ENCODE measurements at regions not wholly inside any gene's neighbourhood (a gene's known extent, or its start where the extent isn't known, plus 50 kb on each side); places are given as distances from the start of the nearest gene placed in this dataset.

GRCh38 chr4:33873791-33874190, 2370.5 kb downstream of the ARAP2 start:
- Histone ChIP-seq H3K27ac (ENCODE audit: low read depth, low read length) (no peak overlapping the region), H3K4me1 (ENCODE audit: control insufficient read depth, insufficient read depth, low read length) (no peaks in the 10 kb centered on the region), H3K4me3 (ENCODE audit: low read depth, low read length) (no peak overlapping the region), H3K27me3 (ENCODE audit: control insufficient read depth, insufficient read depth, low read length) (no peaks in the 10 kb centered on the region), H3K36me3 (ENCODE audit: control insufficient read depth, insufficient read depth, low read length) (no peaks in the 10 kb centered on the region), H3K9me3 (ENCODE audit: control insufficient read depth, insufficient read depth, low read length) (no peaks in the 10 kb centered on the region)
- WGBS (ENCODE audit: insufficient coverage) = no CpG with 5 or more reads among the region's 1 CpG
- DNase-seq (ENCODE audit: low read depth in 4 of 6, low spot score in 6 of 6) = no peak

GRCh38 chr4:33878710-33879109, 2365.6 kb downstream of the ARAP2 start:
- no peak overlapping the region for H3K4me3 ChIP-seq (ENCODE audit: low read depth, low read length)
- DNase-seq (ENCODE audit: low read depth in 4 of 6, low spot score in 6 of 6) = no peak
- H3K27me3 ChIP-seq (ENCODE audit: control insufficient read depth, insufficient read depth, low read length) = no peaks in the 10 kb centered on the region
- H3K9me3 ChIP-seq (ENCODE audit: control insufficient read depth, insufficient read depth, low read length) = no peaks in the 10 kb centered on the region
- H3K36me3 ChIP-seq (ENCODE audit: control insufficient read depth, insufficient read depth, low read length) = no peaks in the 10 kb centered on the region
- no peaks in the 10 kb centered on the region for H3K4me1 ChIP-seq (ENCODE audit: control insufficient read depth, insufficient read depth, low read length)
- H3K27ac ChIP-seq (ENCODE audit: low read depth, low read length) = no peak overlapping the region

- Histone ChIP-seq H3K9me3 (ENCODE audit: control insufficient read depth, insufficient read depth, low read length) (no peaks in the 10 kb centered on the region), H3K4me1 (ENCODE audit: control insufficient read depth, insufficient read depth, low read length) (no peaks in the 10 kb centered on the region), H3K4me3 (ENCODE audit: low read depth, low read length) (no peak overlapping the region), H3K27me3 (ENCODE audit: control insufficient read depth, insufficient read depth, low read length) (no peaks in the 10 kb centered on the region), H3K36me3 (ENCODE audit: control insufficient read depth, insufficient read depth, low read length) (no peaks in the 10 kb centered on the region), H3K27ac (ENCODE audit: low read depth, low read length) (no peak overlapping the region)
- no CpG with 5 or more reads among the region's 1 CpG for WGBS (ENCODE audit: insufficient coverage)
- no peak for DNase-seq (ENCODE audit: low read depth in 4 of 6, low spot score in 6 of 6)
These were observed 2363.1 kb downstream of the ARAP2 start for GRCh38 chr4:33881176-33881575.

- no peaks in the 10 kb centered on the region for H3K9me3 ChIP-seq (ENCODE audit: control insufficient read depth, insufficient read depth, low read length)
- H3K36me3 ChIP-seq (ENCODE audit: control insufficient read depth, insufficient read depth, low read length) = no peaks in the 10 kb centered on the region
- H3K4me1 ChIP-seq (ENCODE audit: control insufficient read depth, insufficient read depth, low read length) = no peaks in the 10 kb centered on the region
- H3K27ac ChIP-seq (ENCODE audit: low read depth, low read length) = no peak overlapping the region
- H3K27me3 ChIP-seq (ENCODE audit: control insufficient read depth, insufficient read depth, low read length) = no peaks in the 10 kb centered on the region
- 100% methylated on average over 1 of the region's 4 CpGs for WGBS (ENCODE audit: insufficient coverage)
- DNase-seq (ENCODE audit: low read depth in 4 of 6, low spot score in 6 of 6) = no peak
- H3K4me3 ChIP-seq (ENCODE audit: low read depth, low read length) = no peak overlapping the region
These were observed 2361.9 kb downstream of the ARAP2 start for GRCh38 chr4:33882246-33882990.

GRCh38 chr4:33883111-33883510, 2361.2 kb downstream of the ARAP2 start:
- DNase-seq (ENCODE audit: low read depth in 4 of 6, low spot score in 6 of 6) = no peak

GRCh38 chr4:33886356-33886755, 2358.0 kb downstream of the ARAP2 start:
- WGBS (ENCODE audit: insufficient coverage) = 89% methylated on average over 6 of the region's 8 CpGs
- Histone ChIP-seq H3K4me3 (ENCODE audit: low read depth, low read length) (no peak overlapping the region), H3K4me1 (ENCODE audit: control insufficient read depth, insufficient read depth, low read length) (no peaks in the 10 kb centered on the region), H3K27ac (ENCODE audit: low read depth, low read length) (no peak overlapping the region), H3K9me3 (ENCODE audit: control insufficient read depth, insufficient read depth, low read length) (no peaks in the 10 kb centered on the region), H3K36me3 (ENCODE audit: control insufficient read depth, insufficient read depth, low read length) (no peaks in the 10 kb centered on the region), H3K27me3 (ENCODE audit: control insufficient read depth, insufficient read depth, low read length) (no peaks in the 10 kb centered on the region)
- DNase-seq (ENCODE audit: low read depth in 4 of 6, low spot score in 6 of 6) = no peak

More at GRCh38 chr4:33883111-33883510, 2361.2 kb downstream of the ARAP2 start:
- Histone ChIP-seq H3K9me3 (ENCODE audit: control insufficient read depth, insufficient read depth, low read length) (no peaks in the 10 kb centered on the region), H3K4me1 (ENCODE audit: control insufficient read depth, insufficient read depth, low read length) (no peaks in the 10 kb centered on the region), H3K27me3 (ENCODE audit: control insufficient read depth, insufficient read depth, low read length) (no peaks in the 10 kb centered on the region), H3K4me3 (ENCODE audit: low read depth, low read length) (no peak overlapping the region), H3K36me3 (ENCODE audit: control insufficient read depth, insufficient read depth, low read length) (no peaks in the 10 kb centered on the region), H3K27ac (ENCODE audit: low read depth, low read length) (no peak overlapping the region)

GRCh38 chr4:33890841-33891240, 2353.5 kb downstream of the ARAP2 start:
- H3K4me3 ChIP-seq (ENCODE audit: low read depth, low read length) = no peak overlapping the region
- no CpG with 5 or more reads among the region's 3 CpGs for WGBS (ENCODE audit: insufficient coverage)
- no peaks in the 10 kb centered on the region for H3K4me1 ChIP-seq (ENCODE audit: control insufficient read depth, insufficient read depth, low read length)
- no peaks in the 10 kb centered on the region for H3K36me3 ChIP-seq (ENCODE audit: control insufficient read depth, insufficient read depth, low read length)
- no peaks in the 10 kb centered on the region for H3K27me3 ChIP-seq (ENCODE audit: control insufficient read depth, insufficient read depth, low read length)
- no peak overlapping the region for H3K27ac ChIP-seq (ENCODE audit: low read depth, low read length)
- no peak for DNase-seq (ENCODE audit: low read depth in 4 of 6, low spot score in 6 of 6)
- H3K9me3 ChIP-seq (ENCODE audit: control insufficient read depth, insufficient read depth, low read length) = no peaks in the 10 kb centered on the region

GRCh38 chr4:33911959-33912358, 2332.4 kb downstream of the ARAP2 start:
- H3K9me3 ChIP-seq (ENCODE audit: control insufficient read depth, insufficient read depth, low read length) = peaks cover 9% of the 10 kb centered on the region
- no peaks in the 10 kb centered on the region for H3K4me1 ChIP-seq (ENCODE audit: control insufficient read depth, insufficient read depth, low read length)
- H3K36me3 ChIP-seq (ENCODE audit: control insufficient read depth, insufficient read depth, low read length) = no peaks in the 10 kb centered on the region
- DNase-seq (ENCODE audit: low read depth in 4 of 6, low spot score in 6 of 6) = no peak
- WGBS (ENCODE audit: insufficient coverage) = no CpG with 5 or more reads among the region's 1 CpG
- H3K27ac ChIP-seq (ENCODE audit: low read depth, low read length) = no peak overlapping the region
- no peaks in the 10 kb centered on the region for H3K27me3 ChIP-seq (ENCODE audit: control insufficient read depth, insufficient read depth, low read length)
- no peak overlapping the region for H3K4me3 ChIP-seq (ENCODE audit: low read depth, low read length)

DNA sequence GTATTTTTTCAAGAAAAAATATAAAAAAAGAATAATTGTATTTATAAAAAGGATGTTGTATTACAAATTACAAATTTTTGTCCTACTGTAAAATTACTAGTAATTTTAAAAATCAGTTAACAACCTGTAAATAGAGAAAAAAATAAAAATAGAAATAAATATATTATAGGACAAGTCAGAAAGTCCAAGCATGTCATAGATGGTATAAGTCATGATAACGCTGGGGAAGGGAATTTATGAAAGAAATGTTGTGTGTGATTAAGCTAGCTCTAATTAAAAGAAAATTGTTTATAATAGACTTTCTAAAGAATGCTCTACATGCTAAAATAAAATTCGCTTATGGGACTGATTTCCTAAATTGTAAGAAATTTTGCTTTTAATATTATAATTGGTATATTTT, 2329.9 kb downstream of the ARAP2 start:
- H3K4me3 ChIP-seq (ENCODE audit: low read depth, low read length) = no peak overlapping the region
- no CpG with 5 or more reads among the region's 2 CpGs for WGBS (ENCODE audit: insufficient coverage)
- H3K9me3 ChIP-seq (ENCODE audit: control insufficient read depth, insufficient read depth, low read length) = peaks cover 9% of the 10 kb centered on the region
- no peaks in the 10 kb centered on the region for H3K27me3 ChIP-seq (ENCODE audit: control insufficient read depth, insufficient read depth, low read length)
- no peak for DNase-seq (ENCODE audit: low read depth in 4 of 6, low spot score in 6 of 6)
- H3K27ac ChIP-seq (ENCODE audit: low read depth, low read length) = no peak overlapping the region
- no peaks in the 10 kb centered on the region for H3K4me1 ChIP-seq (ENCODE audit: control insufficient read depth, insufficient read depth, low read length)
- no peaks in the 10 kb centered on the region for H3K36me3 ChIP-seq (ENCODE audit: control insufficient read depth, insufficient read depth, low read length)

- Histone ChIP-seq H3K4me3 (ENCODE audit: low read depth, low read length) (no peak overlapping the region), H3K27me3 (ENCODE audit: control insufficient read depth, insufficient read depth, low read length) (no peaks in the 10 kb centered on the region), H3K9me3 (ENCODE audit: control insufficient read depth, insufficient read depth, low read length) (no peaks in the 10 kb centered on the region), H3K36me3 (ENCODE audit: control insufficient read depth, insufficient read depth, low read length) (no peaks in the 10 kb centered on the region), H3K4me1 (ENCODE audit: control insufficient read depth, insufficient read depth, low read length) (no peaks in the 10 kb centered on the region), H3K27ac (ENCODE audit: low read depth, low read length) (no peak overlapping the region)
- WGBS (ENCODE audit: insufficient coverage) = no CpG with 5 or more reads among the region's 1 CpG
- no peak for DNase-seq (ENCODE audit: low read depth in 4 of 6, low spot score in 6 of 6)
These were observed 2320.8 kb downstream of the ARAP2 start for GRCh38 chr4:33923469-33923868.
